Stimulated activated CD8-positive, alpha-beta memory T cell treated with anti-CD3 and anti-CD28 coated beads, Interleukin-12 subunit alpha, Interleukin-12 subunit beta, amount 100 ng/mL, for 4 hours (primary cell): ENCODE measurements at regions not wholly inside any gene's neighbourhood (a gene's known extent, or its start where the extent isn't known, plus 50 kb on each side); places are given as distances from the start of the nearest gene placed in this dataset.

Source experiments
- DNase-seq: peaks from one replicate; pipeline ENCODE4 v3.0.0-alpha.2; 2020; ENCODE audit warnings: low read depth

GRCh38 chr5:56481428-56482357 is 248.6 kb upstream of the ANKRD55 start:
- DNase-seq = no peak

GRCh38 chr5:56480705-56481427 is 247.7 kb upstream of the ANKRD55 start:
- DNase-seq = no peak

- DNase-seq = no peak
Observed at GRCh38 chr5:56480078-56480704, 247.1 kb upstream of the ANKRD55 start.

- no peak for DNase-seq
Observed at GRCh38 chr5:56479696-56480077, 246.6 kb upstream of the ANKRD55 start.

GRCh38 chr5:56479126-56479525 is 246.0 kb upstream of the ANKRD55 start:
- DNase-seq = no peak

- no peak for DNase-seq
Observed at GRCh38 chr5:56478062-56478461, 244.9 kb upstream of the ANKRD55 start.

GRCh38 chr5:56476487-56476856 is 243.3 kb upstream of the ANKRD55 start:
- DNase-seq = no peak

- DNase-seq = no peak
Observed at GRCh38 chr5:56475689-56476486, 242.8 kb upstream of the ANKRD55 start.

- DNase-seq = no peak
Observed at GRCh38 chr5:56471707-56472106, 238.6 kb upstream of the ANKRD55 start.

GRCh38 chr5:56470007-56470406 is 236.9 kb upstream of the ANKRD55 start:
- DNase-seq = no peak

GRCh38 chr5:56468277-56468676 is 235.1 kb upstream of the ANKRD55 start:
- DNase-seq = no peak

GRCh38 chr5:56467176-56467717 is 234.1 kb upstream of the ANKRD55 start:
- no peak for DNase-seq

GRCh38 chr5:56466136-56466816 is 233.1 kb upstream of the ANKRD55 start:
- no peak for DNase-seq

- DNase-seq = no peak
Observed at GRCh38 chr5:56465769-56466135, 232.6 kb upstream of the ANKRD55 start.

- no peak for DNase-seq
Observed at GRCh38 chr5:56464935-56465768, 232.0 kb upstream of the ANKRD55 start.

GRCh38 chr5:56463944-56464571 is 230.9 kb upstream of the ANKRD55 start:
- no peak for DNase-seq

GRCh38 chr5:56461584-56461983 is 228.5 kb upstream of the ANKRD55 start:
- no peak for DNase-seq

- no peak for DNase-seq
Observed at GRCh38 chr5:56460681-56461191, 227.6 kb upstream of the ANKRD55 start.

GRCh38 chr5:56460195-56460546 is 227.0 kb upstream of the ANKRD55 start:
- DNase-seq = no peak
